Left cardiac atrium (tissue), 4 donors: ENCODE measurements at regions not wholly inside any gene's neighbourhood (a gene's known extent, or its start where the extent isn't known, plus 50 kb on each side); places are given as distances from the start of the nearest gene placed in this dataset.
A peak's percentile ranks its signal among the peaks of the same experiment; 100 is the strongest.

ENCODE experiments used
- ATAC-seq, 2 donors: fragments of 200-7000 bp; cut with Tn5 transposase; one replicate each; pipeline ENCODE4 v1.9.1; 2020; ENCODE audit warnings: mild to moderate bottlenecking in 2 of 2, moderate library complexity in 2 of 2
- DNase-seq: peaks from one replicate; pipeline ENCODE4 v3.0.0-alpha.2; 2020
- intact Hi-C, 2 donors: fragments of 100-400 bp; cut with DNase I; formaldehyde crosslinking; loops; one replicate each; pipeline versions ENCODE4 v1.14.1 to v1.15.1; 2022 to 2023
- donor health status: DM: no; HTN: yes; CAD: no.
- donor health status: DM: no; HTN: yes; CAD: no; lungs with severe emphysema.
- donor health status: DM: yes; HTN: yes; CAD: no.
- donor health status: Dilated cardiomyopathy.

DNA sequence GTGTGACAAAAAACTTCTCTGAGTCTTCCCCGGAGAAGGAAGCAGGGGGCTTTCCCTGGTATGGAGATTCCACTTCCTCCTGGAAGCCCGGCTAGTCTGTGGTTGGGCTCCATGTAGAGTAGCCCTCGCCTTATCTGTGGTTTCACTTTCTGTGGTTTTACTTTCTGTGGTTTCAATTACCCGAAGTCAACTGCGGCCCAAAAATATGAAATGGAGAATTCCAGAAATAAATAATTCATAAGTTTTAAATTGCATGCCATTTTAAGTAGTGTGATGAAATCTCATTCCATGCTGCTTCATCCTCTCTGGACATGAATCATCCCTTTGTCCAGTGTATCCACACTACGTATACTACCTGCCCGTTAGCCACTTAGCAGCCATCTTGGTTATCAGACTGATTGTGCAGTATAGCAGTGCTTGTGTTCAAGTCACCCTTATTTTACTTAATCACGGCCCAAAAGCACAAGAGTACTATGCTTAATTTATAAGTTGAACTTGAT is 275.0 kb upstream of the SESN3 start:
- peak in 1 of 2 donors; percentile 28 for ATAC-seq
- intact Hi-C loops: no loop called here

DNA sequence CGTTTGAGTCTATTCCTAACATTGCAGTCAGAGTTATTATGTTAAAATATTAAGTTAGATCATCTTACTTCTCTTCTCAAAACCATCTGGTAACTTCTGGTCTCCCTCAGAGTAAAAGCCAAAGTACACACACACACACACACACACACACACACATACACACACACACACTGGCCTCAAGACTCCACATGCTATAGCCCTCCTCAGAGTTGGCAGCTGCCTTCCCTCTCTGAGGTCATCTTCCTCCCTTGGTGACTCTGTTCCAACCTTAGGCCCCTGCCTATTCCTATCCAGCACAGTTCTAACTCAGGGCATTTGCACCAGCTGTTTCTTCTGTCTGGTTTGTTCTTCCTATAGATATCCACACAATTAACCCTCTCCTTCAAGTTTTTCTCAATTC is 272.0 kb upstream of the SESN3 start:
- intact Hi-C loops: no loop called here
- DNase-seq: no peak
- peak in 1 of 2 donors; percentile 71 for ATAC-seq

More for the DNA sequence above, 275.0 kb upstream of the SESN3 start:
- DNase-seq: no peak

DNA sequence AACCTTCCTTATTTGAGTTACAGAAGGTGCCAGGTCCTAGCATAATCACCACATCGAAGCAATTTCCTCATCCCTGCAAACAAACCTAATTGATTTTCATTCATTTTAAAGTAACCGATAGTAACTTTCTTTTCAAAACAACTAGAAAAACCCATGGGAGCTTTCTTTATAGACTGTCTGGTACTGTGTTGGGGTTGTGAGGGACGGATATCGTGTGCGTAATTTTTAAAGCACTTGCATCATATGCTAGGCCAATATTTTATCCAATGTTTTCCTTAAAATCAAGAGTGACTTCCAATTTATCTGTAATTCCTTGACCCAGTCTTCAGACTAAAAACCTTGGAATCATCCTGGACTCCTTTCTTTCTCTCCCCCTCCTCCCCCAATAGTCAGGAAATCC is 271.5 kb upstream of the SESN3 start:
- intact Hi-C loops: no loop called here
- DNase-seq: no peak
- peak in 1 of 2 donors; percentile 20 for ATAC-seq

DNA sequence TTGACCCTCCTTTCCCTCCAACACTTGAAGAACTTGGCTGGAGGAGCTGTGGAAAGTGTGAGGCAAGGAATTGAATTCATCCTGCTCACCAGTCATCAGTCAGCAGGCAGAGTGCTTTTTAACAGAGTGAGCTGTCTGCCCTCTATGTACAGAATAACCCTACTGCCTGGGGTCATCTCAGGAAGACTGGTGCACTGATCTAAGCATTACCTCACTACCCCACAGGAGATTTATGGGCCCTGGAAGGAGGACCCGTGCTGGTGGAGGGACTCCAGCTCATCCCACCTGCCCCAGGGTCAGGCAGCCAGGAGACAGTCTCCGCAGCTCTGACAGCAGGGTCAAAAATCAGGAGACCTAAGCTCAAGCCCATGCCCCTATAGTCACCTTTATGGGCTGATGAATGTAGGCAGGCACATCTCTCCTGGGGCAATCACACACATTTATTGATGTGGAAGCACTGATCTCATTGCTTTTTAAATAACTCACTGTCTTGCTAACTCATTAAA is 270.8 kb upstream of the SESN3 start:
- intact Hi-C loops: no loop called here
- DNase-seq (no peak), ATAC-seq (no peak)

DNA sequence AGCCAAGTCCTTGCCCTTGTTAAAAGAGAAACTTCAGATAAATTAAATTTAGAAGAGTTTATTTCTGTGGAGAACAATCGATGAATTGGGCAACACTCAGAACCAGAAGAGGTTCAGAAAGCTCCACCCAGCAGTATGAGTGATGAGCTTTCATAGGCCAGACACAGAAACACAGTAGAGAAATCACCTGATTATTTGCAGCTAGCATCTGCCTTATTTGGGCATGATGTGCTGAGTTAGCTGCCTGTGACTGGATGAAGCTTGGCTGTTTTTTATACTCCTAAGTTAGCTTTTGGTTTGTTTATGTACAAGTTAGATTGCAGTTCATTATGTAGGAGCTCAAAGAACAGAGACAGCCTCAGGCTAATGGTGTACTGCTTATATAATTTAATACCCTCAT is 269.5 kb upstream of the SESN3 start:
- DNase-seq (no peak), ATAC-seq (no peak)
- intact Hi-C loops: no loop called here

DNA sequence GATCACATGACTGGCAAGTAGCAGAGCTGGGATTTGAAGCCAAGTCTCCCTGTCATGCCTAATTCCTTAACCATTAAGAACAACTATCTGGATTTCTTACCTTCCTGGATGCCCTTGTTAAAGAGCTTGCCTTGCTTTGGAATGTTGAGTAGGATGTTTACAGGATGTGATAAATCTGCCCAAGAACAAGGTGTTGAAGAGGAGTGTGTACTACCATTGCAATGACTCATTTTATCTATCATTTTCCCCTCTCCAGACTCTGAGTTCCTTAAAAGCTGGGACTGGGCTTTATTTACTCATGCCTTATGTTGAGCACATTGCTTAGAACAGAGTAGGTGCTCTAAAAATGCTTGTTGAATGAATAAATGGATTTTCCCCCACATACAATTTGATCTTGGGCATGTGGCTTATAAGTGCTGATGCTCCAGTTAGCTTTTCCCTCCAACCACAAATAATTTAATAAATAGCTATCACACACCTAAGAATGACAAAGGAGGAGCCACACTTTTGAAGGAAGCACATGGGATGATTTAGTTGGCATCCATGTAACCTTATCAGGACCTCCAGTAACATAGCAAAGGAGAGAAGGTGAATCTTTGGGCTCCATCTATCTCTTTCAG is 268.6 kb upstream of the SESN3 start:
- ATAC-seq (peak; percentile 47 to 83), DNase-seq (no peak)
- intact Hi-C loops: no loop called here

DNA sequence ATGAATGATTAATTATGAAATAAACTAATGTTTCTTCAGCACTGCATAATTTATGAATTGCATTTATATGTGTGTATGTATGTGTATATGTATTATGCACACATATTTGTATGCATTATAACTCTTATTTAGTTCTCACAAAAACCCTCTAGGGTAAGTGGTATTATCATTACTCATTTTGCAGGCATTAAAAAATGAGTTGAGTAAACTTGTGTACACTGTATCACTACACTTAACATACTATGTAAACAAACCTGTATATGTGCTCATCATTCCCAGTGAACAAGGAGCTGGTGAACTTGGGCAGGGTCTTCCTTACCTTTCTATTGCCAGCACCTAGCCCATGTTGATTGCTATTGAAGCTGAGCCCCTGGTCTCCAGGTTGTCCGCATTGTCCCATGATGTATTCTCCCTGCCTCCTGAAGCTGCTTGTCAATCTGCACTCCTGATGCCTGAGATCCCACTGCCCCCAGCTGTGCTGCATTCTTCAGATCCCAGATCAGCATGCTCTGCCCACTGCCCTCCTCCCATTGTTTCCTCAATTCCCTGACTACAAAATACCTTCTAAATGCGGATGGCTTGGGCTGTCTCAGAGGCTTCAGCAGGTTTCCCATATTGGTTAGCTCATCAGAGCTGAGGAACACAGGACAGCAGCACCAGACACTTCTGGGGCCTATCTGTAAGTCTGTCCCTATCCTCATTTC is 267.9 kb upstream of the SESN3 start:
- ATAC-seq: no peak
- intact Hi-C loops: no loop called here
- no peak for DNase-seq

DNA sequence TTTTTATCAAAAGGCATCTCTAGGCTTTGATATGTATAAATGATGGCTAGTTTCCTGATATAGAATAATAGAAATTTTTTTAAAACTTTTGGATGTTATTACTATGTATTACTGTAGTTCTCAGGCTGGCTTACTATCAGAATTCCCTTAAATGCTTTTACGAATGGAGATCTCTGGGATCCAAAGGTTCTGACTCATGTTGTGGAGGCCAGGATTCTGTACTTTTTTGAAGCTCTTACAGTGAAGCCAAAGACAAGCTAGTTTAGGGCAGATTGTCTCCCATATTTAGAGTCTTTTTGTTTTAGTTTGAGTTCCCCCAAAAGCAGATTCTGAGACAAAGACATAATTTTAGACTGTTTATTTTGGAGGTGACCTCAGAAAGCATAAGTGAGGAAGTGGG is 265.9 kb upstream of the SESN3 start:
- intact Hi-C loops: no loop called here
- ATAC-seq: no peak
- no peak for DNase-seq

DNA sequence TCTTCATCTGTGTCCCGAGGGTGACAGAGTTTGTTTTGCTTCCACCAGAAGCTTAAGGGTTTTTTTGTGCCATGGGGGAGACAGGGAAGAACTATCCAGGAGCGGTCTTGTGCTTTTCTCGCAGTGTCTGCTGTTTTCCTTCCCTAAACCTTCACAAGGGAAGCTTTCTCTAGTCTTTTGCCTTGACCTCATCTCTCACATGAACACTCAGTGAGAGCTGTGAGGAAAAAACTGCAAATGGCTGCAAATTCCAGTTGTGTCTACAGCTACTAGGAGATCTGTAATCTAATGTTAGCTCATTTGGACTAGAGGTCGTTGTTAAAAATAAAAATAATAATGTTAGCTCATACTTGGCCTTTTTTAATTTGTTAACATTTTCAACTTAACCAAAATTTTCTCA is 264.7 kb upstream of the SESN3 start:
- intact Hi-C loops: no loop called here
- no peak for ATAC-seq
- DNase-seq: no peak

DNA sequence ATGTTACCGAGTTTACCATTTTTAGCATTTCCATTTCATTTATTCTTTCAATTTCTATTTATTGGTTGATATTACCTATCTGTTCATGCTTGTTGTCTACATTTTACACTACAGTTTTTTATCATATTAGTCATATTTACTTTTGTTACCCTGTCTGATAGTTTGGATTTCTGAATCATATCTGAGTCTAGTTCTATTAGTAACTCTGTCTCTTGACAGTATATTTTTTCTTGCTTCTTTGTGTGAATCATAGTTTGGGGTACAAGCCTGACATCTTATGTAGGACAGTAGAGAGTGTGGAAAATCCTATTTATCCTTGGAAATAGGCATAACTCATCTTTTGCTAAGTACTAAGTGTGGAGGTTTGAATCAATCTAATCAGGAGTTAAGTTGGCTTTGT is 263.9 kb upstream of the SESN3 start:
- ATAC-seq: no peak
- intact Hi-C loops: no loop called here
- DNase-seq: no peak

DNA sequence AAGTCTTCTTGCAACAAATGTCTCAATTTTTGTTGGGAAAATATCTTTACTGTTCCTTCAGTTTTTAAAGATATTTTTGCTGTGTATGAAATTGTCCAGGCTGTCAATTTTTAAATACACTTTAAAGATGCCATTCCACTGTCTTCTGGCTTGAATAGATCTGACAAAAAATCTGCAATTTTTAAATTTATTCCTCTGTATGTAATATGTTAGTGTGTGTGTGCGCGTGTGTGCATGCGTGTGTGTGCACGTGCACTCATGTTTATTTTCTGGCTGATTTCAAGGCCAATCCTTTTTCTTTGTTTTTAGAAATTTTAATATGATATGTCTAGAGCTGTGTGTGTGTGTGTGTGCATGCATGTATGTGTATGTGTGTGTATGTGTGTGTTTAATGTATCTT is 263.2 kb upstream of the SESN3 start:
- intact Hi-C loops: no loop called here
- DNase-seq (no peak), ATAC-seq (no peak)

DNA sequence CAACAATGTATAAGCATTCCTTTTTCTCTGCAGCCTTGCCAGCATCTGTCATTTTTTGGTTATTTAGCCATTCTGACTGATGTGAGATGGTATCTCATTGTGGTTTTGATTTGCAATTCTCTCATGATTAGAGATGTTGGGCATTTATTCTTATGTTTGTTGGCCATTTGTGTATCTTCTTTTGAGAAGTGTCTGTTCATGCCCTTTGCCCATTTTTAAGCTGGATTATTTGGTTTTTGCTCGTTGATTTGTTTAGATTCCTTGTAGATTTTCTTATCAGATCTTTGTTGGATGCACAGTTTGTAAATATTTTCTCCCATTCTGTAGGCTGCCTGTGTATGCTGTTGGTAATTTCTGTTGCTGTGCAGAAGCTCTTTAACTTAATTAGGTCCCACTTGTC is 259.6 kb upstream of the SESN3 start:
- intact Hi-C loops: no loop called here
- ATAC-seq (no peak), DNase-seq (no peak)

DNA sequence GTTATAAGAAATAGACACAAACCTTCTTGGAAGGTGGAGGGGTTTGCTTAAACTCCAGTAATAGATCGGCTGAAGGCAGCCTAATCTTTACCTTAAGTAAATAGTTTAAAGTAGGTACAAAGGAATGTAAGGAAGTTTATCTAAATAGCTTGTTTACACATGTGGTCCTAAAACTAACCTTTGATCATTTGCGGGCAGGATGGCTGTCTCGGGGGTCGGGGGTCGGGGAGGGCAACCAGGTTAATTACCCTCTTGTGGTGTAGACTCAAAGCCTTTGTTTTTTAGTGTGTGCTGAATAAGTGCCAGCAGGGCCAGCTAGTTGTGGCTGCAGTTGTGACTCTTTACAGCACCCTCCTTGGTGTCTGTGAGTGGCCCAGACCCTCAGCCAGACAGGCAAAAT is 256.9 kb upstream of the SESN3 start:
- no peak for ATAC-seq
- no peak for DNase-seq
- intact Hi-C loops: no loop called here

DNA sequence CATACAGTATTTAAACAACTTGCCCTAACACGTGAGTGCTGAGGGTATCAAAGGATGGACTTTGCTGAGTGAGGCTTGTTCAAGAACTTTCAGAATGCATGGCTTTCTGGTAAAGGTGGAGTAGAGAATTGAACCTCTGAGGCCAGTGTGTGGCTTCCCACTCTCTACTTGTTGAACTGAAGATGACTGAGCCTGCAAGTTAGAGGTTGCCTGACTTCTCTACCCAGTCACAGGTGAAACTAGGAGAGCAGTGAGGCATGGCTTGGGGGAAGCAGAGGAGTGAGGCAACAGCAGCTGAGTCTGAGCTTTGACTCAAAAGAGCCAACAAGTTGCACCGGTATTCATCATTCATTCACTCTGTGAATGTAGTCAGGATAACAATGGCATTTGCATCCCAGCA is 256.4 kb upstream of the SESN3 start:
- DNase-seq (no peak), ATAC-seq (no peak)
- intact Hi-C loops: no loop called here

DNA sequence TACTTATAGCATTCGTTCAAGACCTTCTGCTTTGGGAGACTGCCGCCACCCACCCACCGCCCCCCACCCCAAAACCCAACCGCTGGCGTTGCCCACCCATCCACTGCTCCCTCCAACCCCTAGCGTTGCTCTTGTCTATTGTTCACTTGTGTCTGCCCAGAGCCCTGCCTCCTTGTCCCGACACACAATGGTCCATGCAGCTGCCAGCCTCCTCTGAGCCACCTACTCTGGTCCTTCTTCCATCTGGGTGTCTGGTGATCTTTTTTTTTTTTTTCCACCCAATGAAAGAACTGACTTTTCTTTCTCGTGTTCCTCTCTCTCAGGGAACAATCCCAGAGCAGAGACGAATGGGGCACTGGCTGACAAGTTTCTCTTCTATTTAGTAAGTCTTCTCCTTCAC is 256.0 kb upstream of the SESN3 start:
- intact Hi-C loops: no loop called here
- ATAC-seq (no peak), DNase-seq (no peak)

DNA sequence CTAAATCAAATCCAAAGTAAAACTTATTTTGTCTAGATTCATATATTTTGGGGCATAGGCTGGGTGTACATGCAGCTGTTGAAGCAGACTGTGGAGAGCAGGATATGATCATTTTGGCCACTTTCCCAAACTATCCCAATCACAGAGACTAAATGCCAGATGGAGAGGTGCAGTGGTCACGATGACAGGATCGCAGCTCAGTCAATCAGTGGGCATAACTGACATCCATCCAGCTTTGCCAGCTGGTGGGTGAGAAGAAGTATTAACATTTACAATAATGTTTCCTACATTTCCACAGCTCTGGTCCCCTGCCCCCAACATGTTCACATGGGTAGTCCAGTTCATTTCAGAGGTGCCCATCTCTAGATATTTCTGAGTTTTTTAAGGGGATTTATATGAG is 255.5 kb upstream of the SESN3 start:
- intact Hi-C loops: no loop called here
- no peak for DNase-seq
- no peak for ATAC-seq

DNA sequence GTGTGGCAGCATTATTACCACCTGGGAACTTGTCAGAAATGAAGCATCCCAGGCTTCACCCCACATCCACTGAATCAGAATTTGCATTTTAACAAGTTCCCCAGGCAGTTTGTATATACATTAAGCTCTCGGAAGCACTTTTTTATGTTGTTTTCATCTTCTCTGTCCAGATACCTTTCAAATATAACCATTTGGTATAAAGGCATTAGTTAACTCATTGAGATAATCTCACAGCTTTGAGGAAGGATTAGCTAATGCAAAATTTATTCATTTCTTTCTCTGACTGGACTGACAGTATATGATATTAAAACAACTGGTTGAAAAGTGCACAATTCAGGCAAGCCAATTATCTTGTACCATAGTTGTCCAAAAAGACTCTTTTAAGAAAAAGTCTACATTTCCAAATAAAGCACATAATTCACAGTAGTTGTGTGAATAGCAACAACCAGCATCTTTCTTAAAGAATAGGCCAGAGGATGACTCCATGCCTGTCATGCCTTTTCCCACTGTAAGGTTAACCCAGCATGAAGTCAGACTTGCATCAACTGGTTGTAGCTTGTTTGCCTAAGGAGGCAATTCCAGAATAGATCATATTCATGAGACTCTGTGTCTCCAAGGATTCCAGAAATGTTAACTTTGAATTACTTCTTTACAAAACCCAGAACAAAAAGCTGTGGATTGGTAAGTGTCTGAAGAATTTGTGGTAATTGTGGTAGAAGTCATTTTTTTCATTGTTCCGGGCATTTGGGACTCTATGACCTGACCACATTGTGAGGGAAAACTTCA is 254.3 kb upstream of the SESN3 start:
- intact Hi-C loops: no loop called here
- no peak for DNase-seq
- ATAC-seq: no peak

DNA sequence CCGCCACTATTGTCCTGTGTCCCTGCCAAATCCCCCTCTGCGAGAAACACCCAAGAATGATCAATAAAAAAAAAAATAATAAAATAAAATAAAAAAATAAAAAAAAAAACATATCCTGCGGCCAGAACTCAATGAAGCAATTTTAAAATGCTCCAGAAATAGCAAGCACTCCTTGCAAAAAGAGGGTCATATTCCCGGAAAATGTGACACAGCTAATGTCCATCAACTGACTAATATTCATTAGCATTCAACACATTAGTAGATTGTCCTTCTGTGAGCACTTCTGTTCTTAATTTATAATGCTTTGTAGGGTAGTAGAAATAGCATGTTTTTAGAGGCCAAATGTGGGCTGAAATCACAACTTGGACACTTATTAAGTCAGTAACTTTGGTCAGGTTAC is 252.3 kb upstream of the SESN3 start:
- DNase-seq (no peak), ATAC-seq (no peak)
- intact Hi-C loops: no loop called here

DNA sequence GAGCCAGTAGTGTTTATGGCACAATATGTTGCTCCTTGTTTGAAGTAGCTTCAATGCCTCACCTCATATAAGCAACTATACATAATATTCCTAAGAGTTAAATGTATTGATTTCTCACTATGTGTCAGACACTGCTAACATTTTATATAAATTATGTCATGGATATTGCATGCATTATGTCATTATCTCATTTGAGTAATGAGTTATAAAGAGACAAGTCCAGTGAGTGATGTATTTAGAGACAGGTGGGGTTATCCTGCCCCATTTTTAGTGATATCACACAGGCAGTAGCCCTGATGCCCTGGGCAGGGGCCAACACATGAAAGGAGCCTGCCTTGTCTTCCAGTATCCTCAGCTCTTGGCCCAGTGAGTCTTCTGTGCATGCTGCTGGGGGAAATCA is 247.0 kb upstream of the SESN3 start:
- intact Hi-C loops: no loop called here
- DNase-seq: no peak
- no peak for ATAC-seq

DNA sequence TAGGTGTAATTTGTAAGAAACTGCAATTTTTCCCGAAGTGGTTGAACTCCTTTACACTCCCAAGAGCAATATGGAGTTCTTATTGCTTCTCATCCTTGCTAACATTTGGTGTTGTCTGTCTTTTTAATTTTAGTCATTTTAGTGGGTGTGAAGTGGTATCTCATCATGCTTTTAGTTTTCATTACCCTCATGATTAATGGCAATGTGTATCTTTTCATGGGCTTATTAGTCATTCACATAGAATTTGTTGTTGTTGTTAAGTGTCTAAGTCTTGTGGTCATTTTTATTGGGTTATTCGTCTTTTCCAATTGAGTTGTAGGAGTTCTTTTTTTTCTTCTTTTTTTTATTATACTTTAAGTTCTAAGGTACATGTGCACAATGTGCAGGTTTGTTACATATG is 238.3 kb upstream of the SESN3 start:
- DNase-seq: no peak
- intact Hi-C loops: no loop called here
- no peak for ATAC-seq
